ENCODE measurements at regions not wholly inside any gene's neighbourhood (a gene's known extent, or its start where the extent isn't known, plus 50 kb on each side); places are given as distances from the start of the nearest gene placed in this dataset.

GRCh38 chr15:35702946-35703495, 157.1 kb upstream of the DPH6 start (continued):
- TF ChIP-seq ZNF347 (CRISPR knock-in tag; IDR thresholded peaks at IDR 0.05; ENCODE audit: low read depth): no peak
- TF ChIP-seq HOXB6 (CRISPR knock-in tag; IDR thresholded peaks at IDR 0.05; ENCODE audit: borderline replicate concordance): no peak
- TF ChIP-seq HMGXB4 (CRISPR knock-in tag; IDR thresholded peaks at IDR 0.05): no peak

- BruUV-seq (replicated peaks): no TSS peak
- Histone ChIP-seq H3K9me1 (ENCODE audit: control insufficient read depth, insufficient read depth, low read length) (no peaks in the 10 kb centered on the region), H3K9me3 (replicated peaks; ENCODE audit: control insufficient read depth, insufficient read depth, low read depth, low read length) (no peaks in the 10 kb centered on the region), H2AFZ (ENCODE audit: low read depth, low read length) (peak overlapping the region; percentile 14), H3K27me3 (ENCODE audit: control insufficient read depth in 2 of 2, insufficient read depth in 2 of 2, low read length in 2 of 2) (no peaks in the 10 kb centered on the region), H3K27ac (ENCODE audit: extremely low read depth, low read depth, low read length) (no peak overlapping the region), H3K4me1 (replicated peaks in 1 of 2; ENCODE audit: control insufficient read depth in 2 of 2, insufficient read depth in 2 of 2, low read length in 2 of 2) (peaks cover 0 to 13% of the 10 kb centered on the region in 2 experiments; a peak in 3 of 5 replicates), H3K9ac (ENCODE audit: insufficient read depth in 1 of 2, low read depth in 2 of 2, low read length in 2 of 2) (no peak overlapping the region), H3K4me2 (ENCODE audit: insufficient read depth, low read length) (no peak overlapping the region), H4K20me1 (replicated peaks; ENCODE audit: control insufficient read depth, insufficient read depth, low read length) (no peaks in the 10 kb centered on the region), H3K4me3 (no peak overlapping the region), H3K79me2 (ENCODE audit: control insufficient read depth, insufficient read depth, low read length) (no peaks in the 10 kb centered on the region), H3K36me3 (ENCODE audit: control insufficient read depth, insufficient read depth, low read length) (no peaks in the 10 kb centered on the region)
- WGBS (ENCODE audit: insufficient coverage, low coverage, missing lambda C conversion rate): 25% methylated on average over 2 of the region's 2 CpGs
- in situ Hi-C loops (cut with MboI) (no loop called here), intact Hi-C loops (cut with micrococcal nuclease) (no loop called here)
- 0 out of 4 replicates have a peak, but pooled peaks of 1 of the 2 experiments have one; percentile 17 for TF ChIP-seq RCOR1 (IDR thresholded peaks at IDR 0.05; ENCODE audit: borderline replicate concordance in 1 of 2, low read depth in 2 of 2, low read length in 2 of 2)
- TF ChIP-seq ZNF609 (CRISPR knock-in tag; IDR thresholded peaks at IDR 0.05; ENCODE audit: borderline replicate concordance): no peak
- peak; percentile 73 for TF ChIP-seq CHD4 (IDR thresholded peaks at IDR 0.05; ENCODE audit: insufficient read depth, insufficient replicate concordance, low read depth, low read length, poor library complexity, severe bottlenecking)
- no peak for TF ChIP-seq ZNF766 (CRISPR knock-in tag; conservative IDR thresholded peaks at IDR 0.05)
- TF ChIP-seq MEIS2 (IDR thresholded peaks at IDR 0.05; ENCODE audit: partially characterized antibody): no peak
- TF ChIP-seq RBM25 (IDR thresholded peaks at IDR 0.05; ENCODE audit: low read depth, low read length, severe bottlenecking): peak; percentile 92
- TF ChIP-seq ZNF316 (IDR thresholded peaks at IDR 0.05): no peak
- TF ChIP-seq BACH1 (tag; IDR thresholded peaks at IDR 0.05): no peak
- peak; percentile 74 for TF ChIP-seq BCOR (IDR thresholded peaks at IDR 0.05)
- DNase-seq (ENCODE audit: extremely low read depth in 1 of 4, low spot score in 3 of 4) (no peak), FAIRE-seq (no peak), ATAC-seq (no peak)
- CTCF ChIA-PET (ENCODE audit: low intra/inter-chr PET ratio): no interaction called here
- POLR2A ChIA-PET: interaction anchor here (0.6 to 1.3 kb wide), 3 partner anchors 9 to 107 kb away, joined by 3 to 5 read pairs (median 3); no protein-coding TSS in a partner anchor
Observed at GRCh38 chr15:35705030-35705883, 159.3 kb upstream of the DPH6 start.
